A549 (cell line): ENCODE measurements at regions not wholly inside any gene's neighbourhood (a gene's known extent, or its start where the extent isn't known, plus 50 kb on each side); places are given as distances from the start of the nearest gene placed in this dataset.

Experiments
- ATAC-seq, 2 experiments: fragments of 200-7000 bp in 1 of 2; fragments of >200 bp in 1 of 2; cut with Nextera tagmentation in 1 of 2; cut with Tn5 transposase in 1 of 2; 3 replicates each; pipeline versions ENCODE4 v1.8.0 to v1.9.1; 2018 to 2020; ENCODE audit warnings: mild to moderate bottlenecking in 1 of 2, moderate library complexity in 1 of 2
- CTCF ChIA-PET: fragments of 300-600 bp; sonication (Branson Sonifier 250); formaldehyde crosslinking; extraction: SDS; loops from one replicate; lab custom pipeline; 2021; ENCODE audit warnings: antibody characterized with exemption, inconsistent platforms; lab: Yijun Ruan, JAX
- POLR2A ChIA-PET: fragments of 350-600 bp; formaldehyde crosslinking; extraction: SDS; loops from one replicate; lab custom pipeline; 2021; ENCODE audit warnings: antibody characterized with exemption, inconsistent platforms; lab: Yijun Ruan, JAX
- DNase-seq, 2 experiments: peaks; one replicate each; pipeline versions ENCODE4 v3.0.0 to v3.0.0-alpha.2; 2011 to 2016; ENCODE audit warnings: low read depth in 1 of 2, low spot score in 1 of 2
- FAIRE-seq: peaks from 2 replicates; lab custom pipeline; 2011; peaks lifted over from hg19 to GRCh38; lab: Jason Lieb, UNC
- H3K27ac ChIP-seq, 2 experiments: fragments of >200 bp; sonication (Bioruptor Twin); formaldehyde crosslinking; 3 replicates each; pipeline ENCODE4 v1.5.1; 2016 to 2017
- H3K4me1 ChIP-seq: fragments of >200 bp; sonication (Bioruptor Twin); formaldehyde crosslinking; 3 replicates; pipeline ENCODE4 v1.6.1; 2016
- H3K4me2 ChIP-seq: fragments of >200 bp; sonication (Bioruptor Twin); formaldehyde crosslinking; 3 replicates; pipeline ENCODE4 v1.6.1; 2016
- H3K4me3 ChIP-seq: fragments of >200 bp; sonication (Bioruptor Twin); formaldehyde crosslinking; 3 replicates; pipeline ENCODE4 v1.5.1; 2016
- H3K9me3 ChIP-seq: fragments of >200 bp; sonication (Bioruptor Twin); formaldehyde crosslinking; 3 replicates; pipeline ENCODE4 v1.6.1; 2016
- CBX8 ChIP-seq: fragments of 200-600 bp; sonication (generic); IDR thresholded peaks from 2 replicates; pipeline ENCODE4 v1.6.1; 2016
- ESRRA ChIP-seq: fragments of 150-350 bp; IDR thresholded peaks from 2 replicates; pipeline ENCODE4 v1.6.1; 2014; ENCODE audit warnings: mild to moderate bottlenecking, low read length, borderline replicate concordance
- HDAC2 ChIP-seq: fragments of 200-600 bp; sonication (generic); IDR thresholded peaks from 2 replicates; pipeline ENCODE4 v1.6.1; 2016
- HEYL ChIP-seq: fragments of 250-450 bp; sonication (Bioruptor Pico); IDR thresholded peaks from 2 replicates; pipeline ENCODE4 v1.8.0; 2021; ENCODE audit warnings: mild to moderate bottlenecking, moderate library complexity
- JUNB ChIP-seq: fragments of >200 bp; sonication (Bioruptor Twin); formaldehyde crosslinking; IDR thresholded peaks from 2 replicates; pipeline ENCODE4 v1.6.1; 2016
- KDM1A ChIP-seq: fragments of 200-600 bp; sonication (generic); IDR thresholded peaks from 2 replicates; pipeline ENCODE4 v1.6.1; 2016; ENCODE audit warnings: low read depth, mild to moderate bottlenecking
- MAFK ChIP-seq: fragments of 450-650 bp; IDR thresholded peaks from 2 replicates; pipeline ENCODE4 v1.6.1; 2014; ENCODE audit not compliant: partially characterized antibody
- MAX ChIP-seq: IDR thresholded peaks from 2 replicates; pipeline ENCODE4 v1.6.1; 2012
- PBX3 ChIP-seq: IDR thresholded peaks from 2 replicates; pipeline ENCODE4 v1.6.1; 2012
- POLR2AphosphoS2 ChIP-seq: conservative IDR thresholded peaks from 2 replicates; pipeline ENCODE4 v1.6.1; 2012; ENCODE audit warnings: low read length, improper control_type of control experiment, inconsistent platforms
- RAD21 ChIP-seq, 2 experiments: fragments of >200 bp in 1 of 2; sonication (Bioruptor Twin) in 1 of 2; formaldehyde crosslinking in 1 of 2; IDR thresholded peaks in 1 of 2; conservative IDR thresholded peaks in 1 of 2; 2 replicates in 1 of 2; 3 replicates in 1 of 2; pipeline ENCODE4 v1.6.1; 2012 to 2018; ENCODE audit warnings: inconsistent platforms in 1 of 2
- RCOR1 ChIP-seq: fragments of 150-350 bp; IDR thresholded peaks from 2 replicates; pipeline ENCODE4 v1.6.1; 2014; ENCODE audit warnings: antibody characterized with exemption, low read length, low read depth
- SREBF2 ChIP-seq: fragments of 450-650 bp; IDR thresholded peaks from 2 replicates; pipeline ENCODE4 v1.6.1; 2014; ENCODE audit warnings: mild to moderate bottlenecking, moderate library complexity
- USF2 ChIP-seq: fragments of 450-650 bp; IDR thresholded peaks from 2 replicates; pipeline ENCODE4 v1.6.1; 2014; ENCODE audit warnings: antibody characterized with exemption
- WGBS: methylation state at CpG from one replicate; pipeline ENCODE4 v1.1.6; 2017; ENCODE audit errors: missing lambda C conversion rate; 5-methylcytosine and 5-hydroxymethylcytosine counted together
- TF ChIP-seq, protein P1 (sequence below): fragments of >200 bp; sonication (Bioruptor Twin); formaldehyde crosslinking; IDR thresholded peaks from 2 replicates; pipeline ENCODE4 v1.6.1; 2016
- TF ChIP-seq, protein P2 (sequence below): fragments of >200 bp; sonication (Bioruptor Twin); formaldehyde crosslinking; IDR thresholded peaks from 3 replicates; pipeline ENCODE4 v1.6.1; 2016
- TF ChIP-seq, protein P3 (sequence below): fragments of 250-450 bp; sonication (Bioruptor Pico); IDR thresholded peaks from 2 replicates; pipeline ENCODE4 v1.5.0; 2021; ENCODE audit warnings: mild to moderate bottlenecking, moderate library complexity, borderline replicate concordance

DNA sequence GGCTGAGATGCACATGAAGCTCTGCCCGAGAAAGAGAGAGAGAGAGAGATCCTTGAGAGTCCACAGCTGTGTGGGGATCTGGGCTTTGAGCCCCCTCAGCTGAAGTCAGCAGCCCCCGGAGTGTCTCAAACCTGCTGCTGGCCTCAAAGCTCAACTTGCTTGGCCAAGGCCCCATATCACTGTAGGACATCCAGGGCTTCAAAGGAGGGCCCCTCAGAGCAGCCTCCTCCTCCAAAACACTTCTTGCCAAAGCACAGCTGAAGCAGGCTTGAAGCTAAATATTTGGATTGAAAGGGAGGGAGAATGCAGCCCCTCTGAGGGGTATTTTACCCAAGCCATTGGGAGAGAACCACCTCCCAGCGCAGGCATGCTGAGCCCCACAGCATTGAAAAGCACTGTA is 357.6 kb downstream of the OSR1 start:
- Histone ChIP-seq H3K9me3 (no peaks in the 10 kb centered on the region), H3K4me3 (no peak overlapping the region), H3K4me1 (no peaks in the 10 kb centered on the region), H3K27ac (no peak overlapping the region), H3K4me2 (no peak overlapping the region)
- POLR2A ChIA-PET = no interaction called here
- ATAC-seq (no peak), FAIRE-seq (no peak), DNase-seq (no peak)
- TF ChIP-seq, protein P1, sequence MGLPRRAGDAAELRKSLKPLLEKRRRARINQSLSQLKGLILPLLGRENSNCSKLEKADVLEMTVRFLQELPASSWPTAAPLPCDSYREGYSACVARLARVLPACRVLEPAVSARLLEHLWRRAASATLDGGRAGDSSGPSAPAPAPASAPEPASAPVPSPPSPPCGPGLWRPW = no peak
- TF ChIP-seq SREBF2 (no peak), POLR2AphosphoS2 (no peak), KDM1A (no peak), USF2 (no peak), ESRRA (no peak), JUNB (no peak)
- TF ChIP-seq, protein P2, sequence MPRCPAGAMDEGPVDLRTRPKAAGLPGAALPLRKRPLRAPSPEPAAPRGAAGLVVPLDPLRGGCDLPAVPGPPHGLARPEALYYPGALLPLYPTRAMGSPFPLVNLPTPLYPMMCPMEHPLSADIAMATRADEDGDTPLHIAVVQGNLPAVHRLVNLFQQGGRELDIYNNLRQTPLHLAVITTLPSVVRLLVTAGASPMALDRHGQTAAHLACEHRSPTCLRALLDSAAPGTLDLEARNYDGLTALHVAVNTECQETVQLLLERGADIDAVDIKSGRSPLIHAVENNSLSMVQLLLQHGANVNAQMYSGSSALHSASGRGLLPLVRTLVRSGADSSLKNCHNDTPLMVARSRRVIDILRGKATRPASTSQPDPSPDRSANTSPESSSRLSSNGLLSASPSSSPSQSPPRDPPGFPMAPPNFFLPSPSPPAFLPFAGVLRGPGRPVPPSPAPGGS = no peak
- CTCF ChIA-PET = interaction anchor here (1.2 kb wide), 1 partner anchor 46 kb away, joined by 3 read pairs; no protein-coding TSS in a partner anchor
- WGBS = 68% methylated on average over 3 of the region's 3 CpGs

- Histone ChIP-seq H3K27ac (no peak overlapping the region), H3K4me3 (no peak overlapping the region), H3K9me3 (no peaks in the 10 kb centered on the region), H3K4me1 (no peaks in the 10 kb centered on the region), H3K4me2 (no peak overlapping the region)
- DNase-seq (no peak), FAIRE-seq (no peak), ATAC-seq (no peak)
- no peak for TF ChIP-seq RAD21 (conservative IDR thresholded peaks at IDR 0.05 in 1 of 2, IDR thresholded peaks at IDR 0.05 in 1 of 2)
- no peak for TF ChIP-seq HDAC2
- no peak for TF ChIP-seq HEYL (CRISPR knock-in tag)
- POLR2A ChIA-PET = no interaction called here
- CTCF ChIA-PET = no interaction called here
- WGBS = no CpG with 5 or more reads among the region's 2 CpGs
These were observed 359.2 kb downstream of the OSR1 start for GRCh38 chr2:18999198-18999597.

DNA sequence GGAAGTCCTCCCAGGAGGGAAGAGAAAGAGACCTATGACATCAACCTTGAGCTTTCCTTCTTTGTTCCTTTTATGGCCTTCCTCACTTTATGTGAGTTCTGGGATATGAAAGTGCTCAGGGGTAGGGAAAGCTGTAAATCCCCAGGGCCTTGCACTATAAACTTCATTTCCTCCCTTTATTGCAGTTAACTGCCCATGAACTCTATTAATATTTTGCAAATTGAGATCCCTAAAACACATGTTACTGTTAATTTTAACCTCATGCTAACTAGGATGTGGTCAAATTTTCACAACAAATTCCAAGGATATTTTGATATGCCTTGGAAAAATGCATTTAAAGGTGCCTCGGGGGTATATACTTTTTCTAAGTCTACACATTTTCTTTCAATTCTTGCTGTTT is 359.9 kb downstream of the OSR1 start:
- no peak overlapping the region for H3K27ac ChIP-seq
- TF ChIP-seq PBX3 (no peak), MAFK (no peak), HDAC2 (no peak), CBX8 (no peak), MAX (no peak), SREBF2 (no peak), KDM1A (no peak), RCOR1 (no peak)
- TF ChIP-seq, protein P3, sequence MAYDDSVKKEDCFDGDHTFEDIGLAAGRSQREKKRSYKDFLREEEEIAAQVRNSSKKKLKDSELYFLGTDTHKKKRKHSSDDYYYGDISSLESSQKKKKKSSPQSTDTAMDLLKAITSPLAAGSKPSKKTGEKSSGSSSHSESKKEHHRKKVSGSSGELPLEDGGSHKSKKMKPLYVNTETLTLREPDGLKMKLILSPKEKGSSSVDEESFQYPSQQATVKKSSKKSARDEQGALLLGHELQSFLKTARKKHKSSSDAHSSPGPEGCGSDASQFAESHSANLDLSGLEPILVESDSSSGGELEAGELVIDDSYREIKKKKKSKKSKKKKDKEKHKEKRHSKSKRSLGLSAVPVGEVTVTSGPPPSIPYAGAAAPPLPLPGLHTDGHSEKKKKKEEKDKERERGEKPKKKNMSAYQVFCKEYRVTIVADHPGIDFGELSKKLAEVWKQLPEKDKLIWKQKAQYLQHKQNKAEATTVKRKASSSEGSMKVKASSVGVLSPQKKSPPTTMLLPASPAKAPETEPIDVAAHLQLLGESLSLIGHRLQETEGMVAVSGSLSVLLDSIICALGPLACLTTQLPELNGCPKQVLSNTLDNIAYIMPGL (CRISPR knock-in tag) = no peak
- TF ChIP-seq, all 56 proteins: peak for 0
- Histone ChIP-seq H3K4me2 (no peak overlapping the region), H3K4me3 (no peak overlapping the region), H3K9me3 (no peaks in the 10 kb centered on the region), H3K4me1 (peaks cover 6% of the 10 kb centered on the region; the same call in 1 of the 3 replicates)
- FAIRE-seq = peak; percentile 61
- no peak for DNase-seq
- ATAC-seq = no peak
- WGBS = 59% methylated on average over 1 of the region's 1 CpG
- ChIA-PET CTCF (no interaction called here), POLR2A (no interaction called here)
